ENCODE measurements at regions not wholly inside any gene's neighbourhood (a gene's known extent, or its start where the extent isn't known, plus 50 kb on each side); places are given as distances from the start of the nearest gene placed in this dataset.

DNA sequence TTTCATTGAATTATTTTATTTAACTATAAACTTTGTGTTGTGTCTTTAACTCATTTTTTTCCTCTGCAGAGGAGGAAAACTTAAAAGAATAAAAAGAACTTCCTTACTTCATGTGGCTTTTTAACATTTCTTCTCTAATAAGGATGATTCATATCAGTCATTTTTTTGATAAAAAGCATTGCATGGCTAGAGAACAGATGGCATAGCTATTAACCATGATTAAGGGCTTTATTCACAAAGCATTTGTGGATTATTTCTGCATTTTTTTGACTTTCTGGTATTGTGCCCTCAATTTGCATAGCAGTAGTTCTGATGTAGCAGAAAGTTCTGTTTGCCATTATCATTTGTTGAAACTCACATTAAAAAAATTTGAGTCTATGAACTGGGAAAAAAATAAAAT lies 540.8 kb downstream of the SI start:
- DNase-seq (ENCODE audit: low read depth), result no peak

DNA sequence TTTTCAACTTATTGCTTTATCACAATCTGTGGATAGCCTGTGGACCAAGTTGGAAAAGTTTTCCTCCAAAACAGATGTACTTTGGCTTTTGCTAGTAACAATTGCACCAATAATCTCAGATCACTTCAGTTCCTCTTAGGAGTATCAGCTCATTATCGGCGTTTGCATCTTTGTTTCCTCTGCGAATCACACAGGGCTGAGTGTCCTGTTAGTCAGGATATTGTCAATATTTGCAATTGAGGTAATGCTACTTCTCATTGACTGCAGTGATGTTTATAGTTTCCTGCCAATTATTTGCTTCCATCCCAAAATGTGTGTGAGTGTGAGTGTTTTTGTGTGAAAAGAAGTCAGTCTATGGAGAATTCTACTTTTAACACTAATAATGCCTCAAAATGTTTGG lies 545.0 kb downstream of the SI start:
- TF ChIP-seq, protein P1, sequence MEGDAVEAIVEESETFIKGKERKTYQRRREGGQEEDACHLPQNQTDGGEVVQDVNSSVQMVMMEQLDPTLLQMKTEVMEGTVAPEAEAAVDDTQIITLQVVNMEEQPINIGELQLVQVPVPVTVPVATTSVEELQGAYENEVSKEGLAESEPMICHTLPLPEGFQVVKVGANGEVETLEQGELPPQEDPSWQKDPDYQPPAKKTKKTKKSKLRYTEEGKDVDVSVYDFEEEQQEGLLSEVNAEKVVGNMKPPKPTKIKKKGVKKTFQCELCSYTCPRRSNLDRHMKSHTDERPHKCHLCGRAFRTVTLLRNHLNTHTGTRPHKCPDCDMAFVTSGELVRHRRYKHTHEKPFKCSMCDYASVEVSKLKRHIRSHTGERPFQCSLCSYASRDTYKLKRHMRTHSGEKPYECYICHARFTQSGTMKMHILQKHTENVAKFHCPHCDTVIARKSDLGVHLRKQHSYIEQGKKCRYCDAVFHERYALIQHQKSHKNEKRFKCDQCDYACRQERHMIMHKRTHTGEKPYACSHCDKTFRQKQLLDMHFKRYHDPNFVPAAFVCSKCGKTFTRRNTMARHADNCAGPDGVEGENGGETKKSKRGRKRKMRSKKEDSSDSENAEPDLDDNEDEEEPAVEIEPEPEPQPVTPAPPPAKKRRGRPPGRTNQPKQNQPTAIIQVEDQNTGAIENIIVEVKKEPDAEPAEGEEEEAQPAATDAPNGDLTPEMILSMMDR (IDR thresholded peaks at IDR 0.05; ENCODE audit: insufficient read depth, low read depth, low read length), result no peak
- no peaks in the 10 kb centered on the region for H3K27me3 ChIP-seq (ENCODE audit: control insufficient read depth, insufficient read depth, low read length)
- no peak for DNase-seq (ENCODE audit: low read depth)
- no peaks in the 10 kb centered on the region for H3K36me3 ChIP-seq (ENCODE audit: control insufficient read depth, insufficient read depth, low read length)
- ChIA-PET POLR2A (no interaction called here), CTCF (no interaction called here)
- no peak overlapping the region for H3K4me3 ChIP-seq (ENCODE audit: low read depth, low read length)

More for the DNA sequence above, 540.8 kb downstream of the SI start:
- ChIA-PET CTCF (no interaction called here), POLR2A (no interaction called here)
- Histone ChIP-seq H3K27me3 (ENCODE audit: control insufficient read depth, insufficient read depth, low read length) (no peaks in the 10 kb centered on the region), H3K36me3 (ENCODE audit: control insufficient read depth, insufficient read depth, low read length) (no peaks in the 10 kb centered on the region), H3K4me3 (ENCODE audit: low read depth, low read length) (no peak overlapping the region)
- TF ChIP-seq, protein P1 (IDR thresholded peaks at IDR 0.05; ENCODE audit: insufficient read depth, low read depth, low read length), result no peak

- POLR2A ChIA-PET, result no interaction called here
- CTCF ChIA-PET, result no interaction called here
- Histone ChIP-seq H3K4me3 (ENCODE audit: low read depth, low read length) (no peak overlapping the region), H3K36me3 (ENCODE audit: control insufficient read depth, insufficient read depth, low read length) (no peaks in the 10 kb centered on the region), H3K27me3 (ENCODE audit: control insufficient read depth, insufficient read depth, low read length) (no peaks in the 10 kb centered on the region)
- TF ChIP-seq, protein P1 (IDR thresholded peaks at IDR 0.05; ENCODE audit: insufficient read depth, low read depth, low read length), result no peak
- DNase-seq (ENCODE audit: low read depth), result no peak
Measured at GRCh38 chr3:164526250-164526649, 552.0 kb downstream of the SI start.

DNA sequence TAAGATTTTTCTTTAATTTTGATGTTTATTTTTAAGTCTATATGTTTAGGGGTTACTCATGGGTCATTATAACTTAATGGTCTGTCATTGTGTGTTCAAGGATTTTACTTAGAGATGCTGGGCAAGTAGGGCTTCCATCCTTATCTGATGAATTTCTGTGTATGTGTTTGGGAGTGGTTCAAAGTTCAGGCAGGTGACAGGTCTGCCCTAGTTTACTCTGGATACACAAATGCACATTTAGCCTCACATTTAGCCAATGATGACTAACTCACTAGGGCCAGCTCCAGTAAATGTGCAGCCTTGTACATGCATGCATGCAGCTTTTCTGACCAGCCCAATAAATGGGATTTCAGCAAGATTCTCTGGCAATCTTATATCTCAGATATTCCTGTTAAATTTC lies 554.1 kb downstream of the SI start:
- Histone ChIP-seq H3K36me3 (ENCODE audit: control insufficient read depth, insufficient read depth, low read length) (no peaks in the 10 kb centered on the region), H3K27me3 (ENCODE audit: control insufficient read depth, insufficient read depth, low read length) (no peaks in the 10 kb centered on the region), H3K4me3 (ENCODE audit: low read depth, low read length) (no peak overlapping the region)
- ChIA-PET POLR2A (no interaction called here), CTCF (no interaction called here)
- no peak for DNase-seq (ENCODE audit: low read depth)
- TF ChIP-seq, protein P1 (IDR thresholded peaks at IDR 0.05; ENCODE audit: insufficient read depth, low read depth, low read length), result no peak

- no peak for DNase-seq (ENCODE audit: low read depth)
- no peaks in the 10 kb centered on the region for H3K36me3 ChIP-seq (ENCODE audit: control insufficient read depth, insufficient read depth, low read length)
- CTCF ChIA-PET, result no interaction called here
- no peaks in the 10 kb centered on the region for H3K27me3 ChIP-seq (ENCODE audit: control insufficient read depth, insufficient read depth, low read length)
- TF ChIP-seq, protein P1 (IDR thresholded peaks at IDR 0.05; ENCODE audit: insufficient read depth, low read depth, low read length), result no peak
- no peak overlapping the region for H3K4me3 ChIP-seq (ENCODE audit: low read depth, low read length)
- POLR2A ChIA-PET, result no interaction called here
Measured at GRCh38 chr3:164522073-164522763, 556.1 kb downstream of the SI start.
